GM19239 (cell line): ENCODE measurements at regions not wholly inside any gene's neighbourhood (a gene's known extent, or its start where the extent isn't known, plus 50 kb on each side); places are given as distances from the start of the nearest gene placed in this dataset.

ENCODE experiments used
- DNase-seq: peaks from one replicate; pipeline ENCODE4 v3.0.0; 2011; ENCODE audit warnings: low spot score; ENCODE audit not compliant: insufficient read length
- FAIRE-seq: peaks from 2 replicates; lab custom pipeline; 2011; peaks lifted over from hg19 to GRCh38; lab: Jason Lieb, UNC

- DNase-seq (no peak), FAIRE-seq (no peak)
These were observed 195.2 kb upstream of the DPPA4 start for GRCh38 chr3:109532257-109533216.

- FAIRE-seq: no peak
- DNase-seq: no peak
These were observed 208.4 kb upstream of the DPPA4 start for GRCh38 chr3:109545746-109546145.

- DNase-seq (no peak), FAIRE-seq (no peak)
These were observed 211.0 kb upstream of the DPPA4 start for GRCh38 chr3:109548192-109548938.

GRCh38 chr3:109553591-109554371 is 216.4 kb upstream of the DPPA4 start:
- FAIRE-seq: no peak
- DNase-seq: no peak

GRCh38 chr3:109559389-109559788 is 222.0 kb upstream of the DPPA4 start:
- FAIRE-seq (no peak), DNase-seq (no peak)

GRCh38 chr3:109563149-109563548 is 225.8 kb upstream of the DPPA4 start:
- no peak for FAIRE-seq
- DNase-seq: no peak

- no peak for FAIRE-seq
These were observed 231.9 kb upstream of the DPPA4 start for GRCh38 chr3:109569135-109569846.

GRCh38 chr3:109570408-109570807 is 233.1 kb upstream of the DPPA4 start:
- FAIRE-seq (no peak), DNase-seq (no peak)

More at GRCh38 chr3:109569135-109569846, 231.9 kb upstream of the DPPA4 start:
- no peak for DNase-seq

GRCh38 chr3:109572301-109572700 is 235.0 kb upstream of the DPPA4 start:
- FAIRE-seq: no peak
- no peak for DNase-seq

- no peak for FAIRE-seq
- no peak for DNase-seq
These were observed 259.6 kb upstream of the DPPA4 start for GRCh38 chr3:109596991-109597390.

- DNase-seq (no peak), FAIRE-seq (no peak)
These were observed 260.1 kb upstream of the DPPA4 start for GRCh38 chr3:109597444-109597843.

- no peak for FAIRE-seq
These were observed 270.6 kb upstream of the DPPA4 start for GRCh38 chr3:109607897-109608296.

GRCh38 chr3:109608574-109608973 is 271.2 kb upstream of the DPPA4 start:
- no peak for FAIRE-seq
- DNase-seq: no peak

More at GRCh38 chr3:109607897-109608296, 270.6 kb upstream of the DPPA4 start:
- no peak for DNase-seq

GRCh38 chr3:109618766-109619378 is 281.5 kb upstream of the DPPA4 start:
- no peak for FAIRE-seq

GRCh38 chr3:109631897-109632296 is 294.6 kb upstream of the DPPA4 start:
- no peak for DNase-seq
- FAIRE-seq: no peak

More at GRCh38 chr3:109618766-109619378, 281.5 kb upstream of the DPPA4 start:
- DNase-seq: no peak

- DNase-seq: no peak
- no peak for FAIRE-seq
These were observed 302.9 kb upstream of the DPPA4 start for GRCh38 chr3:109640146-109640652.

- FAIRE-seq (no peak), DNase-seq (no peak)
These were observed 304.7 kb upstream of the DPPA4 start for GRCh38 chr3:109642025-109642424.

GRCh38 chr3:109643590-109643989 is 306.2 kb upstream of the DPPA4 start:
- DNase-seq: no peak
- FAIRE-seq: no peak

- no peak for FAIRE-seq
- no peak for DNase-seq
These were observed 307.0 kb upstream of the DPPA4 start for GRCh38 chr3:109644332-109644731.
